Esophagus (tissue), 2 donors: ENCODE measurements at regions not wholly inside any gene's neighbourhood (a gene's known extent, or its start where the extent isn't known, plus 50 kb on each side); places are given as distances from the start of the nearest gene placed in this dataset.

ENCODE experiments used
- H3K27ac ChIP-seq, 2 donors: one replicate each; pipeline ENCODE4 v1.5.1; 2013; ENCODE audit warnings: low read depth in 2 of 2, mild to moderate bottlenecking in 2 of 2, inconsistent platforms in 1 of 2, low read length in 1 of 2, moderate library complexity in 1 of 2
- H3K27me3 ChIP-seq, 2 donors: one replicate each; pipeline ENCODE4 v1.6.1; 2013; ENCODE audit warnings: low read length in 2 of 2, control low read depth in 1 of 2, mild to moderate bottlenecking in 1 of 2; ENCODE audit not compliant: insufficient read depth in 2 of 2, control insufficient read depth in 1 of 2
- H3K36me3 ChIP-seq, 2 donors: one replicate each; pipeline ENCODE4 v1.6.1; 2013; ENCODE audit warnings: low read length in 1 of 2; ENCODE audit not compliant: control insufficient read depth in 2 of 2, insufficient read depth in 2 of 2
- H3K4me1 ChIP-seq, 2 donors: one replicate each; pipeline ENCODE4 v1.6.1; 2013; ENCODE audit warnings: low read length in 1 of 2; ENCODE audit not compliant: control insufficient read depth in 2 of 2, insufficient read depth in 2 of 2
- H3K4me3 ChIP-seq, 2 donors: one replicate each; pipeline ENCODE4 v1.5.1; 2013; ENCODE audit warnings: low read length in 2 of 2, mild to moderate bottlenecking in 2 of 2, low read depth in 1 of 2, moderate library complexity in 1 of 2
- H3K9me3 ChIP-seq, 2 donors: one replicate each; pipeline ENCODE4 v1.6.1; 2013; ENCODE audit warnings: mild to moderate bottlenecking in 2 of 2, low read depth in 1 of 2, low read length in 1 of 2, moderate library complexity in 1 of 2; ENCODE audit not compliant: control insufficient read depth in 2 of 2, insufficient read depth in 1 of 2
- WGBS, 2 donors: extraction: QIAGEN DNeasy Blood & Tissue Kit; methylation state at CpG; one replicate each; pipeline ENCODE4 v1.1.7; 2013; 5-methylcytosine and 5-hydroxymethylcytosine counted together
- donor health status: healthy with polysubstance abuse.
- donor health status: Bipolar disorder and iron deficiency.

DNA sequence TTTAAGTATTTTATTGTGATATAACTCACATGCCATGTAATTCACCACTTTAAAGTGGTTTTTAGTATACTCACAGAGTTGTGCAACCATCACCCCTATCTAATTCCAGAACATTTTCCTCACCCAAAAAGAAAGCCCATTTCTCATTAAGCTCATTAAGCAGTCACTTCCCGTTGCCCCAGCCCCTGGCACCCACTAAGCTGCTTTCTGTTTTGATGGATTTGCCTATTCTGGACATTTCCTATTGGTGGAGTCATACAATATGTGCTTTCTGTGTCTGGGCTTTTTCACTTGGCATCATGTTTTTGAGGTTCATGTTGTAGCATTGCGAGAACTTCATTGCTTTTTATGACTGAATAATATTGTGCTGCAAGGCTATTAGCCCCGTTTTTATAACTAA is 66.0 kb downstream of the ARL6IP4 start:
- no peaks in the 10 kb centered on the region for H3K27me3 ChIP-seq
- H3K36me3 ChIP-seq = no peaks in the 10 kb centered on the region
- no peaks in the 10 kb centered on the region for H3K9me3 ChIP-seq
- peaks cover 0 to 9% of the 10 kb centered on the region in 2 donors for H3K4me1 ChIP-seq
- no peak overlapping the region for H3K27ac ChIP-seq
- 70 to 72% methylated on average over 3 of the region's 3 CpGs for WGBS, 2 donors
- no peak overlapping the region for H3K4me3 ChIP-seq

DNA sequence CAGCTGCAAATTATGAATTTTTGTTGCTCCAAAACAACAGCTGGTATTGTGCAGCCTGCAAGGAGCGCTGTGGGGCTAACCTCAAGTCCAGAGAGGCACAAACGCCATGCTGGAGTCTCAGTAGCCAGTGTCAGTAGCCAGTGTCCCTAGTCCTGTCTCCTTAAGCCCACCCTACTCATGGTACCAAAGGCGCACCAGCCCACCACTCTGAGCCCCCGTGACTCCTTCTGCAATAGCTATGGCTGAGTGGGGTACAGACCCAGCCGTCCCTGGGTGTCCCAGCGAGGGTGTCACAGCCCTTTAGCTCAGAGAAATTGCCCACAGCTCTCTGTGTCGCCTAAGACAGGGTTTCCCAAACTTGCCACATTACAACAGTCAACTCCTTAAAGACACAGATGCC is 65.2 kb downstream of the ARL6IP4 start:
- Histone ChIP-seq H3K27ac (peak overlapping the region in 1 of 2 donors; percentile 13), H3K27me3 (no peaks in the 10 kb centered on the region), H3K4me1 (peaks cover 0 to 6% of the 10 kb centered on the region in 2 donors), H3K36me3 (no peaks in the 10 kb centered on the region), H3K4me3 (no peak overlapping the region), H3K9me3 (no peaks in the 10 kb centered on the region)
- WGBS, 2 donors = 87 to 89% methylated on average over 7 of the region's 7 CpGs

DNA sequence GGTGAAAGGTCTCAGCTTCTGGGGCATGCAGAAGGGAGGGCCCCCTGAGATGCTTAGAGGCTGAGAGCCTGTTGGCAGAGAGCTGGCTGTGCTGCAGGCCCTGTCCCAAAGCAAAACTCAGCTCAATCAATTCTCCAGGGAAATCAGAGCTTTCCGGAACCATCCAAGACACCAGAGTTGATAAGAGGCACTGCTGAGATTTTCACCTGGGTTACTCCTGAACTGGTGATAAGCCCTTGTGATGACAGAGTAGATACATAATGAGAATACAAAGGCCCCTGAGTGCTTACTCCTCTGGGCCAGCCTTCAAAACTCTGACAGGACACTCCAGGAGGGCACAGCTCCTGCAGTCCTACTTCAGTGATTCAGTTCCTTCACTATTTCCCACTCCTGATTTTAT is 63.9 kb downstream of the ARL6IP4 start:
- Histone ChIP-seq H3K4me3 (no peak overlapping the region), H3K4me1 (peaks cover 0 to 6% of the 10 kb centered on the region in 2 donors), H3K9me3 (no peaks in the 10 kb centered on the region), H3K27me3 (no peaks in the 10 kb centered on the region), H3K36me3 (no peaks in the 10 kb centered on the region), H3K27ac (peak overlapping the region in 1 of 2 donors; percentile 45)
- 74 to 81% methylated on average over 1 of the region's 1 CpG for whole genome bisulfite sequencing, 2 donors

DNA sequence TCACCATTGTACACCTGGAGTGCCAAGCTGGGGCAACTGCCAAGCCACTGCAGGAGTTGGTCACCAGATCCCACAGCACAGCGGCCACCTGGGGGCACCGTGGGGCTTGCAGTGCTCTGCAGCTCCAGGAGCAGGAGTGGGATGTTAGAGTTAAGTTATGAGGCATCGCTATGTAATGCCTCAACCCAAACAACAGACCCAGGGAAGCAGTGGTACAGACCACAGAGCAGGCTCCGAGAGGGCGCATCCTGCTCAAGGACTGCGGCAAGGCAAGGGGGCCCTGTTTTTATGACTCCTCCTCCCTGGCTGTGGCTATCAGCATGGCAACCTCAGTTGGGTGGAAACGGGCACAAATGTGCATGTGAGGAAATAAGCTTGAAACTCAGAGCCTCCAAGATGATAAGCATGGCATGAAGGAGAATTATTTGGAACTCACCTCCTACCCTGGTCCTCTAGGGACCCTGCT is 63.1 kb downstream of the ARL6IP4 start:
- Histone ChIP-seq H3K9me3 (no peaks in the 10 kb centered on the region), H3K36me3 (no peaks in the 10 kb centered on the region), H3K4me1 (peaks cover 0 to 6% of the 10 kb centered on the region in 2 donors), H3K4me3 (no peak overlapping the region), H3K27ac (peak overlapping the region; percentile 70 to 73), H3K27me3 (no peaks in the 10 kb centered on the region)
- WGBS, 2 donors = 18 to 22% methylated on average over 7 of the region's 7 CpGs

DNA sequence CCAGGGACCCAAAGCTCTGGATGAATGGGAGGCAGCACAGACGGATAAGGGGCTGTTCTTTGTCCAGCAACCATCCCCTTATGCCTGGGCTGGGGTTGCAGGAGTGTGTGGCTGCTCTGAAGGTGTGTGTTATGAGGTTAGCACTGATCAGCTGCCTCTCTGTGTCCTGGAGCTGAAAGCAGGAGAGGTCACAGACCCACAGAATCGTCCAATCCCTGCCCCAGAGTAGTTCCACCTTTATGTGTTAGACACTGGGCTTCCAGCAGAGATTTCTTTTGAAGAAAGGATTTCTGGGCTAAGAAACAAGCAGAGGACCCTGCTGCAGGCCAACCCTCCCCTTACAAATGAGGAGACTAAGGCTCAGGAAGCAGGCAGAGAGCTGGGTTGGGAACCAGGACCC is 62.4 kb downstream of the ARL6IP4 start:
- Histone ChIP-seq H3K4me1 (peaks cover 0 to 6% of the 10 kb centered on the region in 2 donors), H3K27ac (peak overlapping the region; percentile 70 to 73), H3K9me3 (no peaks in the 10 kb centered on the region), H3K4me3 (no peak overlapping the region), H3K27me3 (no peaks in the 10 kb centered on the region), H3K36me3 (no peaks in the 10 kb centered on the region)
- 71 to 73% methylated on average over 2 of the region's 2 CpGs for whole genome bisulfite sequencing, 2 donors

DNA sequence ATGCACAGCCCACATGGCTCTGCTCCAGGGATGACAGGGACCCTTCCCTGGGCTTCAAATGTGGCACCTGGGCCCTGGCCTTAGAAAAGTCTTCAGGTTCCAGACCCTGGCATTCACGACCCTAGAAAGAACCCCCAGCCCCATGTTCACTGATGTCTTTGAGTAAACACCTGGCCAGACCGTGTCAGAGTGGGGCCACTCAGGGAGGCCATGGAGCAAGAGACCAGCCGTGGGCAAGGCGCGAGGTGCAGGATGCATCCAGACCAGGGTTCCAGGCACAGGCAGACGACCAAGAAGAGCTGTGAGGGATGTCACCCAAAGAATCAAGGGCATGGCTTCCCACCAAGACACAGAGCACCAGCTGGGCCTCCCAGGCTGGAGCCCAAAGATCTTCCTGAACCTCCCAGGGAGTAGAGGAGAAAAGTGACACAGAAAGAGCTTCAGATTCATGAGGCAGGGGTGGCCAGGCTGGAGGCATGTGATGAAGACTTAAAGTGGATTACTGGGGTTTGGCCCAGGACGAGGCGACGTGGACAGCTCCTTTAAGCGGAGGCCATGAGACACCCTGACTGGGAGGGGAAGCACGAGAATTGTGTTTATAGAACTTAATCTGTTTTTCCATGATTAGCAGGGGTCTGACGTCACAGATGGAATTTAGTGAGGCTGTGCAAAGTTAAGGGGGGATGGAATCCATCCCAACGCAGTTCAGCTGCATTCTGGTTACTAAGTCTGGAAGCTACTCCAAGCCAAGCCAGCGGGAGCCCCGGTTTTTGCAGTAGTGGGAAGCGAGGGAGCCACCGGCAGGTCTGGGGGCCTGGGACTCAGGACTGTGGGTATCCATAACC is 61.6 kb downstream of the ARL6IP4 start:
- H3K36me3 ChIP-seq = no peaks in the 10 kb centered on the region
- 77 to 80% methylated on average over 17 of the region's 17 CpGs for WGBS, 2 donors
- no peak overlapping the region for H3K4me3 ChIP-seq
- peaks cover 0 to 6% of the 10 kb centered on the region in 2 donors for H3K4me1 ChIP-seq
- no peaks in the 10 kb centered on the region for H3K9me3 ChIP-seq
- peak overlapping the region; percentile 70 to 73 for H3K27ac ChIP-seq
- H3K27me3 ChIP-seq = no peaks in the 10 kb centered on the region

DNA sequence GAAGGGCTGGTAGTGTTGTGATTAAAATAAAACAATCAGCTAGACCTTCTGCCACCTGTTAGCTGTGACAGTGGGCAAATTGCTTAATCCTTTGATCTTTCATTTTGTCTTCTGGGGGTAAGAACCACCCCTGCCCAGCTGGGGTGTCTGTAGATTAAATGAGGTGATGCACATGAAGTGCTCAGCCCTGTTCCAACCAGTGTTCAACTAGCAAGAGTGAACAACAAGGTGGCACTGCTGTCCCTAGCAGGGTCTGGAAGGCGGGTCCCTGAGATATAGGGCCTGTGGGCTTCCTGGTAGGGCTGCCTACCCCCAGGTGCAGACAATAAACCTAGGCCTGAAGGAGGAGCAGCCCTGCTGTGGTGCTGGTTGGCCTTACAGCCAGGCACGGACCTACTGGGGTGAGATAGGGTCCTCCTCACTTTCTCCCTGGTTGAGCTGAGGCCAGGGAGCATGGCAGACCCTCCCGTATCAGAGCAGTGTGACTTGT is 60.6 kb downstream of the ARL6IP4 start:
- WGBS, 2 donors = 76 to 90% methylated on average over 3 of the region's 3 CpGs
- peaks cover 0 to 6% of the 10 kb centered on the region in 2 donors for H3K4me1 ChIP-seq
- H3K4me3 ChIP-seq = no peak overlapping the region
- no peaks in the 10 kb centered on the region for H3K27me3 ChIP-seq
- peak overlapping the region in 1 of 2 donors; percentile 22 for H3K27ac ChIP-seq
- no peaks in the 10 kb centered on the region for H3K36me3 ChIP-seq
- H3K9me3 ChIP-seq = no peaks in the 10 kb centered on the region

DNA sequence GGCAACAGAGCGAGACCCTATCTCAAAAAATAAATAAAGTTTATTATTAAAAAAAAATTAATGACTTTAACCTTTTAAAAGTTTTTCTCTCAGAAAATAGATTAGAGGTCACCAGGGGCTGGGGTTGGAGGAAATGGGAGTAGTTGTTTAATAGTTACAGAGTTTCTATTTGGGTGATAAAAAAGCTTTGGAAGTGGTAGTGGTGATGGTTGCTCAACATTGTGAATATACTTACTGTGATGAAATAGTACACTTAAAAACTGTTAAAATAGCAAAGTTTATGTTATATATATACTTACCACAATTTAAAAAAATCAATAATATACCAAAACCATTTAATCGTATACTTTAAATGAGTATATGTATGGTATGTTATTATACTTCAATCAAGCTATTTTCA is 59.6 kb downstream of the ARL6IP4 start:
- H3K9me3 ChIP-seq = no peaks in the 10 kb centered on the region
- no peaks in the 10 kb centered on the region for H3K27me3 ChIP-seq
- no peak overlapping the region for H3K4me3 ChIP-seq
- H3K36me3 ChIP-seq = no peaks in the 10 kb centered on the region
- H3K4me1 ChIP-seq = peaks cover 0 to 6% of the 10 kb centered on the region in 2 donors
- 89 to 94% methylated on average over 2 of the region's 2 CpGs for WGBS, 2 donors
- no peak overlapping the region for H3K27ac ChIP-seq

DNA sequence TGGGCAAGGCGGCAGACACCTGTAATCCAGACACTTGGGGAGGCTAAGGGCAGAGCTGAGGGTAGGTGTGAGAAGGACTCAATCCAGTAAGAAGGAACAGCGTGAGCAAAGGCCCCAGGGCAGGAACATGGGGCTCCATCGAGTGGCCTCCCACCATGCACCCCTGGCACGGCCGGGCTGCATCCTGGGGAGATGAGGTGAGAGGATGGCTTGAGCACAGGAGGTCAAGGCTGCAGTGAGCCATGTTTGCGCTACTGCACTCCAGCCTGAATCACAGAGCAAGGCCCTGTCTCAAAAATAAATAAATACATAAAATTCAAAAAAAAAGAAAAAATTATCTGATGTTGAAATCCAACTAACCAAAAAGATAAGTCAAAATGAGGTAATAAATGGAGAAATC is 58.5 kb downstream of the ARL6IP4 start:
- Histone ChIP-seq H3K27ac (no peak overlapping the region), H3K4me3 (no peak overlapping the region), H3K9me3 (no peaks in the 10 kb centered on the region), H3K36me3 (peaks cover 0 to 3% of the 10 kb centered on the region in 2 donors), H3K4me1 (peaks cover 0 to 6% of the 10 kb centered on the region in 2 donors), H3K27me3 (no peaks in the 10 kb centered on the region)
- 94 to 98% methylated on average over 6 of the region's 6 CpGs for WGBS, 2 donors

DNA sequence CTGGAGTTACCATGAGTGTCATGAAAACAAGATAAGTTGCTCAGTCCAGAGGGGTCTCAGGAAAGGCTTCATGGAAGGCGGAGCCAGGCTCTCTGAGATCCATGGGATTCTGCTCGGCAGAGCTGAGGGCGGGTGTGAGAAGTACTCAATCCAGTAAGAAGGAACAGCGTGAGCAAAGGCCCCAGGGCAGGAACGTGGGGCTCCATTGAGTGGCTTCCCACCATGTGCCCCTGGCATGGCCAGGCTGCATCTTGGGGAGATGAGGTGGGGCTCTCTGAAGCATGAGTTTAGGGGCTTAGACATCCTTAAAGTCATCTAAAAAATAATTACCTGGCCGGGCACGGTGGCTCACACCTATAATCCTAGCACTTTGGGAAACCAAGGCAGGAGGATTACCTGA is 58.0 kb downstream of the ARL6IP4 start:
- no peak overlapping the region for H3K4me3 ChIP-seq
- WGBS, 2 donors = 88 to 90% methylated on average over 7 of the region's 7 CpGs
- H3K27ac ChIP-seq = no peak overlapping the region
- no peaks in the 10 kb centered on the region for H3K27me3 ChIP-seq
- H3K36me3 ChIP-seq = peaks cover 0 to 7% of the 10 kb centered on the region in 2 donors
- H3K4me1 ChIP-seq = peaks cover 0 to 3% of the 10 kb centered on the region in 2 donors
- no peaks in the 10 kb centered on the region for H3K9me3 ChIP-seq
